ENCODE measurements at regions not wholly inside any gene's neighbourhood (a gene's known extent, or its start where the extent isn't known, plus 50 kb on each side); places are given as distances from the start of the nearest gene placed in this dataset.

GRCh38 chr18:30451981-30452380 is 590.6 kb downstream of the DSC3 start:
- TF ChIP-seq CTCF (IDR thresholded peaks at IDR 0.05; ENCODE audit: low read depth, low read length, poor library complexity, severe bottlenecking) (no peak), EZH2phosphoT487 (IDR thresholded peaks at IDR 0.05; ENCODE audit: borderline replicate concordance, low read length) (no peak)
- H3K4me3 ChIP-seq (ENCODE audit: low read length): no peak overlapping the region
- no peaks in the 10 kb centered on the region for H3K27me3 ChIP-seq (ENCODE audit: control insufficient read depth, low read length)
- H4K20me1 ChIP-seq (ENCODE audit: control insufficient read depth, insufficient read depth, low read depth, low read length): no peaks in the 10 kb centered on the region
- no peaks in the 10 kb centered on the region for H3K9me2 ChIP-seq (replicated peaks; ENCODE audit: control insufficient read depth, low read length)
- no peaks in the 10 kb centered on the region for H3F3A ChIP-seq (ENCODE audit: control insufficient read depth, insufficient read depth)
- H3K79me2 ChIP-seq (ENCODE audit: control insufficient read depth, low read length): no peaks in the 10 kb centered on the region
- H3K36me3 ChIP-seq (ENCODE audit: control insufficient read depth, low read length): no peaks in the 10 kb centered on the region
- H3K9me3 ChIP-seq (ENCODE audit: control insufficient read depth, insufficient read depth, low read length): no peaks in the 10 kb centered on the region
- no peaks in the 10 kb centered on the region for H3K4me1 ChIP-seq (ENCODE audit: control insufficient read depth, low read length)
- H3K4me2 ChIP-seq (ENCODE audit: low read length): no peak overlapping the region
- no peak overlapping the region for H3K27ac ChIP-seq (ENCODE audit: low read depth, low read length)

- Histone ChIP-seq H3K27me3 (ENCODE audit: control insufficient read depth, low read length) (no peaks in the 10 kb centered on the region), H3K9me2 (replicated peaks; ENCODE audit: control insufficient read depth, low read length) (no peaks in the 10 kb centered on the region), H3K4me3 (ENCODE audit: low read length) (no peak overlapping the region), H3K9me3 (ENCODE audit: control insufficient read depth, insufficient read depth, low read length) (no peaks in the 10 kb centered on the region; the same call in 1 of the 2 replicates), H3K36me3 (ENCODE audit: control insufficient read depth, low read length) (no peaks in the 10 kb centered on the region), H3K27ac (ENCODE audit: low read depth, low read length) (no peak overlapping the region), H3F3A (ENCODE audit: control insufficient read depth, insufficient read depth) (no peaks in the 10 kb centered on the region), H3K4me1 (ENCODE audit: control insufficient read depth, low read length) (no peaks in the 10 kb centered on the region), H3K4me2 (ENCODE audit: low read length) (no peak overlapping the region), H3K79me2 (ENCODE audit: control insufficient read depth, low read length) (no peaks in the 10 kb centered on the region), H4K20me1 (ENCODE audit: control insufficient read depth, insufficient read depth, low read depth, low read length) (no peaks in the 10 kb centered on the region)
- TF ChIP-seq CTCF (IDR thresholded peaks at IDR 0.05; ENCODE audit: low read depth, low read length, poor library complexity, severe bottlenecking) (no peak), EZH2phosphoT487 (IDR thresholded peaks at IDR 0.05; ENCODE audit: borderline replicate concordance, low read length) (no peak)
Measured at GRCh38 chr18:30450927-30451326, 591.6 kb downstream of the DSC3 start.

- H3K4me1 ChIP-seq (ENCODE audit: control insufficient read depth, low read length): no peaks in the 10 kb centered on the region
- H3K36me3 ChIP-seq (ENCODE audit: control insufficient read depth, low read length): no peaks in the 10 kb centered on the region
- no peak overlapping the region for H3K27ac ChIP-seq (ENCODE audit: low read depth, low read length)
- TF ChIP-seq EZH2phosphoT487 (IDR thresholded peaks at IDR 0.05; ENCODE audit: borderline replicate concordance, low read length) (no peak), CTCF (IDR thresholded peaks at IDR 0.05; ENCODE audit: low read depth, low read length, poor library complexity, severe bottlenecking) (no peak)
- no peak overlapping the region for H3K4me2 ChIP-seq (ENCODE audit: low read length)
- no peaks in the 10 kb centered on the region for H3K27me3 ChIP-seq (ENCODE audit: control insufficient read depth, low read length)
- no peaks in the 10 kb centered on the region; the same call in 1 of the 2 replicates for H3K9me3 ChIP-seq (ENCODE audit: control insufficient read depth, insufficient read depth, low read length)
- no peaks in the 10 kb centered on the region for H3F3A ChIP-seq (ENCODE audit: control insufficient read depth, insufficient read depth)
- H4K20me1 ChIP-seq (ENCODE audit: control insufficient read depth, insufficient read depth, low read depth, low read length): no peaks in the 10 kb centered on the region
- no peak overlapping the region for H3K4me3 ChIP-seq (ENCODE audit: low read length)
- no peaks in the 10 kb centered on the region for H3K79me2 ChIP-seq (ENCODE audit: control insufficient read depth, low read length)
- H3K9me2 ChIP-seq (replicated peaks; ENCODE audit: control insufficient read depth, low read length): no peaks in the 10 kb centered on the region
Measured at GRCh38 chr18:30446605-30447004, 595.9 kb downstream of the DSC3 start.

- no peak overlapping the region for H3K4me2 ChIP-seq (ENCODE audit: low read length)
- no peaks in the 10 kb centered on the region for H4K20me1 ChIP-seq (ENCODE audit: control insufficient read depth, insufficient read depth, low read depth, low read length)
- TF ChIP-seq CTCF (IDR thresholded peaks at IDR 0.05; ENCODE audit: low read depth, low read length, poor library complexity, severe bottlenecking) (no peak), EZH2phosphoT487 (IDR thresholded peaks at IDR 0.05; ENCODE audit: borderline replicate concordance, low read length) (no peak)
- H3K27me3 ChIP-seq (ENCODE audit: control insufficient read depth, low read length): no peaks in the 10 kb centered on the region
- no peak overlapping the region for H3K27ac ChIP-seq (ENCODE audit: low read depth, low read length)
- H3K4me3 ChIP-seq (ENCODE audit: low read length): no peak overlapping the region
- H3K9me3 ChIP-seq (ENCODE audit: control insufficient read depth, insufficient read depth, low read length): no peaks in the 10 kb centered on the region; the same call in 1 of the 2 replicates
- no peaks in the 10 kb centered on the region for H3K36me3 ChIP-seq (ENCODE audit: control insufficient read depth, low read length)
- H3F3A ChIP-seq (ENCODE audit: control insufficient read depth, insufficient read depth): no peaks in the 10 kb centered on the region
- no peaks in the 10 kb centered on the region for H3K4me1 ChIP-seq (ENCODE audit: control insufficient read depth, low read length)
- no peaks in the 10 kb centered on the region for H3K9me2 ChIP-seq (replicated peaks; ENCODE audit: control insufficient read depth, low read length)
- H3K79me2 ChIP-seq (ENCODE audit: control insufficient read depth, low read length): no peaks in the 10 kb centered on the region
Measured at GRCh38 chr18:30444544-30444943, 598.0 kb downstream of the DSC3 start.

Data from DOHH2 (cell line).